ENCODE measurements at regions not wholly inside any gene's neighbourhood (a gene's known extent, or its start where the extent isn't known, plus 50 kb on each side); places are given as distances from the start of the nearest gene placed in this dataset.

GRCh38 chr13:77466753-77467422 lies 68.6 kb upstream of the SCEL start:
- no peaks in the 10 kb centered on the region for H3K9me3 Mint-ChIP-seq
- H3K27me3 Mint-ChIP-seq (ENCODE audit: low read depth) = no peaks in the 10 kb centered on the region
- TF ChIP-seq CTCF (IDR thresholded peaks at IDR 0.05; ENCODE audit: unreplicated experiment in 3 of 3) = no peak
- no peak overlapping the region for H3K27ac Mint-ChIP-seq
- no peaks in the 10 kb centered on the region for H3K36me3 Mint-ChIP-seq (ENCODE audit: low read depth)
- H3K4me1 Mint-ChIP-seq = no peaks in the 10 kb centered on the region
- no peak overlapping the region for H3K4me3 Mint-ChIP-seq

GRCh38 chr13:77465603-77466195 lies 69.8 kb upstream of the SCEL start:
- Mint-ChIP-seq H3K27ac (no peak overlapping the region), H3K27me3 (ENCODE audit: low read depth) (no peaks in the 10 kb centered on the region), H3K9me3 (no peaks in the 10 kb centered on the region), H3K4me3 (no peak overlapping the region), H3K36me3 (ENCODE audit: low read depth) (no peaks in the 10 kb centered on the region), H3K4me1 (no peaks in the 10 kb centered on the region)
- TF ChIP-seq CTCF (IDR thresholded peaks at IDR 0.05; ENCODE audit: unreplicated experiment in 3 of 3) = no peak

GRCh38 chr13:77460195-77460594 lies 75.3 kb upstream of the SCEL start:
- Mint-ChIP-seq H3K27me3 (ENCODE audit: low read depth) (peaks cover 3% of the 10 kb centered on the region), H3K4me1 (no peaks in the 10 kb centered on the region), H3K4me3 (no peak overlapping the region), H3K9me3 (no peaks in the 10 kb centered on the region), H3K36me3 (ENCODE audit: low read depth) (no peaks in the 10 kb centered on the region), H3K27ac (no peak overlapping the region)
- TF ChIP-seq CTCF (IDR thresholded peaks at IDR 0.05; ENCODE audit: unreplicated experiment in 3 of 3) = no peak

- Mint-ChIP-seq H3K27me3 (ENCODE audit: low read depth) (peaks cover 3% of the 10 kb centered on the region), H3K27ac (no peak overlapping the region), H3K4me1 (no peaks in the 10 kb centered on the region), H3K4me3 (no peak overlapping the region), H3K36me3 (ENCODE audit: low read depth) (no peaks in the 10 kb centered on the region), H3K9me3 (no peaks in the 10 kb centered on the region)
- TF ChIP-seq CTCF (IDR thresholded peaks at IDR 0.05; ENCODE audit: unreplicated experiment in 3 of 3) = no peak
These were observed 75.9 kb upstream of the SCEL start for GRCh38 chr13:77459592-77459991.

GRCh38 chr13:77458736-77459135 lies 76.8 kb upstream of the SCEL start:
- no peaks in the 10 kb centered on the region for H3K36me3 Mint-ChIP-seq (ENCODE audit: low read depth)
- TF ChIP-seq CTCF (IDR thresholded peaks at IDR 0.05; ENCODE audit: unreplicated experiment in 3 of 3) = no peak
- H3K9me3 Mint-ChIP-seq = no peaks in the 10 kb centered on the region
- no peak overlapping the region for H3K27ac Mint-ChIP-seq
- H3K4me1 Mint-ChIP-seq = no peaks in the 10 kb centered on the region
- no peak overlapping the region for H3K4me3 Mint-ChIP-seq
- peaks cover 3% of the 10 kb centered on the region for H3K27me3 Mint-ChIP-seq (ENCODE audit: low read depth)

GRCh38 chr13:77457966-77458365 lies 77.5 kb upstream of the SCEL start:
- H3K4me1 Mint-ChIP-seq = no peaks in the 10 kb centered on the region
- H3K36me3 Mint-ChIP-seq (ENCODE audit: low read depth) = no peaks in the 10 kb centered on the region
- H3K27ac Mint-ChIP-seq = no peak overlapping the region
- peaks cover 3% of the 10 kb centered on the region for H3K27me3 Mint-ChIP-seq (ENCODE audit: low read depth)
- no peaks in the 10 kb centered on the region for H3K9me3 Mint-ChIP-seq
- TF ChIP-seq CTCF (IDR thresholded peaks at IDR 0.05; ENCODE audit: unreplicated experiment in 3 of 3) = no peak
- no peak overlapping the region for H3K4me3 Mint-ChIP-seq
